BLaER1 (cell line): ENCODE measurements at regions not wholly inside any gene's neighbourhood (a gene's known extent, or its start where the extent isn't known, plus 50 kb on each side); places are given as distances from the start of the nearest gene placed in this dataset.
A peak's percentile ranks its signal among the peaks of the same experiment; 100 is the strongest.
"Not testable (repeated sequence)": the region's sequence is repeated elsewhere in the genome, so short reads cannot be mapped to it uniquely, and the experiment has no call there.

Experiments
- H3K27ac ChIP-seq: shearing (Covaris generic); formaldehyde crosslinking; 2 replicates; pipeline ENCODE4 v1.8.1; 2022
- H3K27me3 ChIP-seq: shearing (Covaris generic); formaldehyde crosslinking; 2 replicates; pipeline ENCODE4 v1.8.1; 2022
- H3K36me3 ChIP-seq: shearing (Covaris generic); formaldehyde crosslinking; 2 replicates; pipeline ENCODE4 v1.8.1; 2022
- H3K4me1 ChIP-seq: shearing (Covaris generic); formaldehyde crosslinking; 2 replicates; pipeline ENCODE4 v1.8.1; 2022
- H3K4me2 ChIP-seq: shearing (Covaris generic); formaldehyde crosslinking; 2 replicates; pipeline ENCODE4 v1.8.1; 2022
- H3K4me3 ChIP-seq: shearing (Covaris generic); formaldehyde crosslinking; 2 replicates; pipeline ENCODE4 v1.8.1; 2022
- H3K9ac ChIP-seq: shearing (Covaris generic); formaldehyde crosslinking; 2 replicates; pipeline ENCODE4 v1.8.1; 2022
- H3K9me3 ChIP-seq: shearing (Covaris generic); formaldehyde crosslinking; 2 replicates; pipeline ENCODE4 v1.8.1; 2022
- H4K20me1 ChIP-seq: shearing (Covaris generic); formaldehyde crosslinking; 2 replicates; pipeline ENCODE4 v1.8.1; 2022
- Cebpa-rat ChIP-seq: shearing (Covaris generic); IDR thresholded peaks from 2 replicates; pipeline ENCODE4 v1.8.1; 2022

- no peak for TF ChIP-seq Cebpa-rat
These were observed 148.7 kb upstream of the ATP2B2 start for GRCh38 chr3:10653866-10654611.

GRCh38 chr3:10655105-10655504 is 149.7 kb upstream of the ATP2B2 start:
- H3K27me3 ChIP-seq: no peaks in the 10 kb centered on the region
- TF ChIP-seq Cebpa-rat: no peak

More at GRCh38 chr3:10653866-10654611, 148.7 kb upstream of the ATP2B2 start:
- H3K9ac ChIP-seq: no peak overlapping the region
- no peaks in the 10 kb centered on the region for H4K20me1 ChIP-seq
- H3K27ac ChIP-seq: no peak overlapping the region
- no peaks in the 10 kb centered on the region for H3K9me3 ChIP-seq
- no peaks in the 10 kb centered on the region for H3K36me3 ChIP-seq
- H3K4me2 ChIP-seq: peak overlapping the region; percentile 46; the same call in 1 of the 2 replicates
- peaks cover 12% of the 10 kb centered on the region for H3K4me1 ChIP-seq
- H3K4me3 ChIP-seq: no peak overlapping the region
- H3K27me3 ChIP-seq: no peaks in the 10 kb centered on the region

GRCh38 chr3:10657339-10657738 is 152.0 kb upstream of the ATP2B2 start:
- not testable (repeated sequence) for H3K4me3 ChIP-seq, H3K27me3 ChIP-seq
- peaks cover 12% of the 10 kb centered on the region for H3K4me1 ChIP-seq

More at GRCh38 chr3:10655105-10655504, 149.7 kb upstream of the ATP2B2 start:
- Histone ChIP-seq H3K27ac (no peak overlapping the region), H3K9ac (no peak overlapping the region), H3K36me3 (no peaks in the 10 kb centered on the region), H3K9me3 (no peaks in the 10 kb centered on the region), H3K4me1 (peaks cover 12% of the 10 kb centered on the region), H4K20me1 (no peaks in the 10 kb centered on the region), H3K4me2 (peak overlapping the region; percentile 46), H3K4me3 (no peak overlapping the region)

GRCh38 chr3:10665592-10665991 is 150.4 kb upstream of the SLC6A11 start:
- H3K27ac ChIP-seq: no peak overlapping the region
- H3K4me2 ChIP-seq: no peak overlapping the region
- no peak overlapping the region for H3K9ac ChIP-seq
- H3K9me3 ChIP-seq: no peaks in the 10 kb centered on the region
- TF ChIP-seq Cebpa-rat: no peak
- no peaks in the 10 kb centered on the region for H4K20me1 ChIP-seq
- H3K4me1 ChIP-seq: peaks cover 41% of the 10 kb centered on the region
- no peak overlapping the region for H3K4me3 ChIP-seq
- H3K27me3 ChIP-seq: no peaks in the 10 kb centered on the region
- no peaks in the 10 kb centered on the region for H3K36me3 ChIP-seq

More at GRCh38 chr3:10657339-10657738, 152.0 kb upstream of the ATP2B2 start:
- not testable (repeated sequence) for H4K20me1 ChIP-seq, H3K9ac ChIP-seq, H3K36me3 ChIP-seq, H3K9me3 ChIP-seq, H3K27ac ChIP-seq, H3K4me2 ChIP-seq

GRCh38 chr3:10666621-10667020 is 149.4 kb upstream of the SLC6A11 start:
- H3K27ac ChIP-seq: no peak overlapping the region
- peaks cover 41% of the 10 kb centered on the region for H3K4me1 ChIP-seq
- no peaks in the 10 kb centered on the region for H3K27me3 ChIP-seq
- TF ChIP-seq Cebpa-rat: no peak
- peak overlapping the region; percentile 58 for H3K4me2 ChIP-seq
- no peaks in the 10 kb centered on the region for H3K9me3 ChIP-seq
- no peak overlapping the region for H3K9ac ChIP-seq
- no peak overlapping the region for H3K4me3 ChIP-seq
- no peaks in the 10 kb centered on the region for H3K36me3 ChIP-seq
- no peaks in the 10 kb centered on the region for H4K20me1 ChIP-seq

GRCh38 chr3:10667269-10667668 is 148.8 kb upstream of the SLC6A11 start:
- Histone ChIP-seq H3K4me3 (no peak overlapping the region), H3K4me1 (peaks cover 41% of the 10 kb centered on the region), H3K4me2 (peak overlapping the region; percentile 58), H4K20me1 (no peaks in the 10 kb centered on the region), H3K27me3 (no peaks in the 10 kb centered on the region), H3K9ac (no peak overlapping the region), H3K27ac (no peak overlapping the region), H3K9me3 (no peaks in the 10 kb centered on the region), H3K36me3 (no peaks in the 10 kb centered on the region)
- no peak for TF ChIP-seq Cebpa-rat

- Histone ChIP-seq H3K9me3 (no peaks in the 10 kb centered on the region), H3K36me3 (no peaks in the 10 kb centered on the region), H3K9ac (no peak overlapping the region), H3K27ac (no peak overlapping the region), H4K20me1 (no peaks in the 10 kb centered on the region), H3K4me1 (peaks cover 41% of the 10 kb centered on the region), H3K27me3 (no peaks in the 10 kb centered on the region), H3K4me2 (no peak overlapping the region), H3K4me3 (no peak overlapping the region)
- TF ChIP-seq Cebpa-rat: no peak
These were observed 148.0 kb upstream of the SLC6A11 start for GRCh38 chr3:10667901-10668476.

GRCh38 chr3:10669490-10670048 is 146.5 kb upstream of the SLC6A11 start:
- H4K20me1 ChIP-seq: no peaks in the 10 kb centered on the region
- H3K4me3 ChIP-seq: no peak overlapping the region
- no peak overlapping the region for H3K27ac ChIP-seq
- H3K9me3 ChIP-seq: no peaks in the 10 kb centered on the region
- peaks cover 36% of the 10 kb centered on the region for H3K4me1 ChIP-seq
- H3K36me3 ChIP-seq: no peaks in the 10 kb centered on the region
- no peak for TF ChIP-seq Cebpa-rat
- H3K9ac ChIP-seq: no peak overlapping the region
- no peaks in the 10 kb centered on the region for H3K27me3 ChIP-seq
- H3K4me2 ChIP-seq: peak overlapping the region; percentile 4; the same call in 1 of the 2 replicates

GRCh38 chr3:10672422-10672821 is 143.6 kb upstream of the SLC6A11 start:
- no peak overlapping the region for H3K4me2 ChIP-seq
- no peak overlapping the region for H3K9ac ChIP-seq
- no peak for TF ChIP-seq Cebpa-rat
- no peak overlapping the region for H3K27ac ChIP-seq
- H3K4me3 ChIP-seq: no peak overlapping the region
- H4K20me1 ChIP-seq: no peaks in the 10 kb centered on the region
- H3K4me1 ChIP-seq: peaks cover 28% of the 10 kb centered on the region
- H3K9me3 ChIP-seq: no peaks in the 10 kb centered on the region
- no peaks in the 10 kb centered on the region for H3K36me3 ChIP-seq
- H3K27me3 ChIP-seq: no peaks in the 10 kb centered on the region

- no peaks in the 10 kb centered on the region for H3K27me3 ChIP-seq
- peaks cover 21% of the 10 kb centered on the region for H3K4me1 ChIP-seq
- TF ChIP-seq Cebpa-rat: no peak
- no peaks in the 10 kb centered on the region for H4K20me1 ChIP-seq
- no peaks in the 10 kb centered on the region for H3K36me3 ChIP-seq
- no peak overlapping the region for H3K4me2 ChIP-seq
- H3K9me3 ChIP-seq: no peaks in the 10 kb centered on the region
- H3K27ac ChIP-seq: no peak overlapping the region
- H3K9ac ChIP-seq: no peak overlapping the region
- no peak overlapping the region for H3K4me3 ChIP-seq
These were observed 141.4 kb upstream of the SLC6A11 start for GRCh38 chr3:10674578-10674977.
